CD14-positive monocyte (primary cell): ENCODE measurements at regions not wholly inside any gene's neighbourhood (a gene's known extent, or its start where the extent isn't known, plus 50 kb on each side); places are given as distances from the start of the nearest gene placed in this dataset.
A peak's percentile ranks its signal among the peaks of the same experiment; 100 is the strongest.

Experiments used
- DNase-seq, 3 donors: peaks; one replicate each; pipeline ENCODE4 v3.0.0-alpha.2; 2011 to 2022
- H2AFZ ChIP-seq: 2 replicates; pipeline ENCODE4 v1.6.0; 2012; ENCODE audit warnings: mild to moderate bottlenecking, low read depth, low read length, inconsistent platforms; ENCODE audit not compliant: insufficient read depth, poor library complexity, severe bottlenecking
- H3K27ac ChIP-seq, 2 donors: 1 replicate in 1 of 2; 2 replicates in 1 of 2; pipeline ENCODE4 v1.5.1; 2012 to 2013; ENCODE audit warnings: low read length in 2 of 2, control low read depth in 1 of 2, inconsistent platforms in 1 of 2, low read depth in 1 of 2, mild to moderate bottlenecking in 1 of 2
- H3K27me3 ChIP-seq, 2 donors: one replicate each; pipeline versions ENCODE4 v1.6.0 to v1.6.1; 2011 to 2013; ENCODE audit warnings: low read length in 2 of 2; ENCODE audit not compliant: control insufficient read depth in 2 of 2, insufficient read depth in 2 of 2
- H3K36me3 ChIP-seq, 2 donors: replicated peaks in 1 of 2; 1 replicate in 1 of 2; 2 replicates in 1 of 2; pipeline versions ENCODE4 v1.5.1 to v1.6.1; 2012 to 2013; ENCODE audit warnings: low read length in 2 of 2, control low read depth in 1 of 2, inconsistent platforms in 1 of 2, mild to moderate bottlenecking in 1 of 2; ENCODE audit not compliant: insufficient read depth in 2 of 2, control insufficient read depth in 1 of 2
- H3K4me1 ChIP-seq, 2 donors: 1 replicate in 1 of 2; 2 replicates in 1 of 2; pipeline versions ENCODE4 v1.5.1 to v1.6.1; 2012 to 2013; ENCODE audit warnings: low read length in 2 of 2, control low read depth in 1 of 2, inconsistent platforms in 1 of 2, mild to moderate bottlenecking in 1 of 2, moderate library complexity in 1 of 2; ENCODE audit not compliant: insufficient read depth in 2 of 2, control insufficient read depth in 1 of 2
- H3K4me2 ChIP-seq: replicated peaks from 2 replicates; pipeline ENCODE3; 2012; ENCODE audit warnings: low read length, moderate library complexity, mild to moderate bottlenecking; ENCODE audit not compliant: poor library complexity, severe bottlenecking; ENCODE audit errors: extremely low read depth
- H3K4me3 ChIP-seq, 3 experiments: fragments of 200-600 bp in 1 of 3; sonication (generic) in 1 of 3; replicated peaks in 1 of 3; 1 replicate in 2 of 3; 2 replicates in 1 of 3; pipeline ENCODE4 v1.5.1; 2011 to 2013; ENCODE audit warnings: low read length in 3 of 3, mild to moderate bottlenecking in 3 of 3, control low read depth in 2 of 3, low read depth in 2 of 3, inconsistent platforms in 1 of 3, moderate library complexity in 1 of 3
- H3K79me2 ChIP-seq: 2 replicates; pipeline ENCODE4 v1.6.0; 2012; ENCODE audit warnings: mild to moderate bottlenecking, control low read depth, inconsistent platforms, low read length, moderate library complexity; ENCODE audit not compliant: insufficient read depth
- H3K9ac ChIP-seq: 2 replicates; pipeline ENCODE4 v1.6.0; 2017; ENCODE audit warnings: low read length, mild to moderate bottlenecking; ENCODE audit not compliant: insufficient read depth, poor library complexity, severe bottlenecking
- H3K9me3 ChIP-seq, 2 donors: replicated peaks in 1 of 2; 1 replicate in 1 of 2; 2 replicates in 1 of 2; pipeline versions ENCODE4 v1.5.1 to v1.6.1; 2012 to 2013; ENCODE audit warnings: low read length in 2 of 2, control low read depth in 1 of 2; ENCODE audit not compliant: control insufficient read depth in 1 of 2, insufficient read depth in 1 of 2
- H4K20me1 ChIP-seq: 2 replicates; pipeline ENCODE4 v1.6.0; 2012; ENCODE audit warnings: mild to moderate bottlenecking, low read length, control low read depth, moderate library complexity; ENCODE audit not compliant: insufficient read depth
- H3K27ac Mint-ChIP-seq, 7 donors: one replicate each; pipeline ENCODE4 v1.8.0; 2020; ENCODE audit warnings: mild to moderate bottlenecking in 7 of 7, mixed read lengths in 7 of 7, moderate library complexity in 6 of 7, inconsistent platforms in 2 of 7
- H3K27me3 Mint-ChIP-seq, 3 donors: one replicate each; pipeline ENCODE4 v1.8.0; 2021 to 2022; ENCODE audit warnings: low read depth in 3 of 3, mild to moderate bottlenecking in 3 of 3, mixed read lengths in 3 of 3, moderate library complexity in 3 of 3, inconsistent platforms in 1 of 3
- H3K36me3 Mint-ChIP-seq, 2 donors: one replicate each; pipeline ENCODE4 v1.8.0; 2020; ENCODE audit warnings: mixed read lengths in 2 of 2, inconsistent platforms in 1 of 2, mild to moderate bottlenecking in 1 of 2
- H3K4me1 Mint-ChIP-seq: one replicate; pipeline ENCODE4 v1.8.0; 2020; ENCODE audit warnings: mild to moderate bottlenecking, mixed read lengths
- H3K4me3 Mint-ChIP-seq, 2 donors: one replicate each; pipeline ENCODE4 v1.8.0; 2020; ENCODE audit warnings: mild to moderate bottlenecking in 2 of 2, mixed read lengths in 2 of 2, moderate library complexity in 1 of 2
- H3K9me3 Mint-ChIP-seq, 7 donors: one replicate each; pipeline ENCODE4 v1.8.0; 2020 to 2022; ENCODE audit warnings: mixed read lengths in 7 of 7, mild to moderate bottlenecking in 6 of 7, moderate library complexity in 6 of 7, inconsistent platforms in 2 of 7
- WGBS: methylation state at CpG from one replicate; pipeline ENCODE4 v1.1.5; 2013; ENCODE audit warnings: missing lambda C conversion rate; ENCODE audit not compliant: insufficient coverage; 5-methylcytosine and 5-hydroxymethylcytosine counted together
- intact Hi-C, 2 donors: fragments of 100-400 bp; cut with micrococcal nuclease; formaldehyde crosslinking; loops; one replicate each; pipeline versions ENCODE4 v1.15.0 to v1.15.1; 2023
- TF ChIP-seq, protein P1 (sequence below): fragments of 200-600 bp; IDR thresholded peaks from one replicate; pipeline ENCODE4 v1.8.0; 2022; ENCODE audit warnings: antibody characterized with exemption, mild to moderate bottlenecking

DNA sequence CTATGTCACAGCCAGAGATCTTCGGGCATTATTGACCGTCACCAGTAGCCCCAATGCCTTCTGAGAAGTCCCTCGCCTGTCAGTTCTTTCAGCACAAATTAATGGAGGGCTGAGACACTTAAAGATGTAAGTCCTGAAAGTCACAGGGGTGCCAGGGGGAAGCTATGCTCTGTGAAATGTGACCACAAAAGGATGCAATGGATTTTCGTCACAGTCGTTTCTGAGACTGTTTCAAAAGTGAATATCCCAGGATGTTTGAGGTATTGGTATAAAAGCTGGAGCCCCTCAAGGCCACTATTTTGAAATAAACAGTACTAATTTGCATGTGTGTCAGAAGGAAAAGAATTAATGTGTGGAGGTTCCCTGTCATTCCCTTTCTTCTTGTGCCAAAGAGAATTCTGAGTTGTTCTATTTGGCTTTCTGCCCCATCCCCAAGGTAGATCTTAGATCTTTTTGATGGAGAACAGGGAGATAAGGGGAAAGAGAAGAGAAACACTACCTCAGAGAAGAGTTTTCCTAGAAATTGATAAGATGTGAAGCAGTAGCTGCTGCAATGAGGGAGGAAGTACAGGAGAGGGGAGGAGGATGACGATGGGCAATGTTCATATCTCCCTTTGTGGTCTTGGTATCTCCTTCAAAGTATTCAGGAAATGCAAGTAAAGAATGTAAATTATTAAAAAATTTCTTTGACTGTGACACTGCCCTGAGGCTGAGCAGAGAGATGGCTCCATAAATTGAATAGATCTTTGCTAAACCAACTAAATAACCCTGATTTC is 101.8 kb upstream of the NAP1L1 start:
- Histone ChIP-seq H3K27ac (no peak overlapping the region), H3K4me1 (no peaks in the 10 kb centered on the region), H2AFZ (no peak overlapping the region), H3K36me3 (no peaks in the 10 kb centered on the region), H3K4me2 (no peak overlapping the region), H3K27me3 (peaks cover 0 to 2% of the 10 kb centered on the region in 2 donors), H4K20me1 (no peaks in the 10 kb centered on the region), H3K9ac (no peak overlapping the region), H3K79me2 (no peaks in the 10 kb centered on the region), H3K4me3 (no peak overlapping the region), H3K9me3 (no peaks in the 10 kb centered on the region)
- H3K27me3 Mint-ChIP-seq: peaks cover 1 to 11% (median 5%) of the 10 kb centered on the region in 3 donors
- peak in 1 of 3 donors; percentile 10 for DNase-seq
- H3K27ac Mint-ChIP-seq: no peak overlapping the region
- H3K36me3 Mint-ChIP-seq: no peaks in the 10 kb centered on the region
- peaks cover 0 to 4% (median 0%) of the 10 kb centered on the region in 7 donors for H3K9me3 Mint-ChIP-seq
- WGBS: 34% methylated on average over 3 of the region's 6 CpGs
- no peak overlapping the region for H3K4me3 Mint-ChIP-seq
- H3K4me1 Mint-ChIP-seq: peaks cover 11% of the 10 kb centered on the region
- intact Hi-C loops: no loop called here
- TF ChIP-seq, protein P1, sequence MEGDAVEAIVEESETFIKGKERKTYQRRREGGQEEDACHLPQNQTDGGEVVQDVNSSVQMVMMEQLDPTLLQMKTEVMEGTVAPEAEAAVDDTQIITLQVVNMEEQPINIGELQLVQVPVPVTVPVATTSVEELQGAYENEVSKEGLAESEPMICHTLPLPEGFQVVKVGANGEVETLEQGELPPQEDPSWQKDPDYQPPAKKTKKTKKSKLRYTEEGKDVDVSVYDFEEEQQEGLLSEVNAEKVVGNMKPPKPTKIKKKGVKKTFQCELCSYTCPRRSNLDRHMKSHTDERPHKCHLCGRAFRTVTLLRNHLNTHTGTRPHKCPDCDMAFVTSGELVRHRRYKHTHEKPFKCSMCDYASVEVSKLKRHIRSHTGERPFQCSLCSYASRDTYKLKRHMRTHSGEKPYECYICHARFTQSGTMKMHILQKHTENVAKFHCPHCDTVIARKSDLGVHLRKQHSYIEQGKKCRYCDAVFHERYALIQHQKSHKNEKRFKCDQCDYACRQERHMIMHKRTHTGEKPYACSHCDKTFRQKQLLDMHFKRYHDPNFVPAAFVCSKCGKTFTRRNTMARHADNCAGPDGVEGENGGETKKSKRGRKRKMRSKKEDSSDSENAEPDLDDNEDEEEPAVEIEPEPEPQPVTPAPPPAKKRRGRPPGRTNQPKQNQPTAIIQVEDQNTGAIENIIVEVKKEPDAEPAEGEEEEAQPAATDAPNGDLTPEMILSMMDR: no peak

DNA sequence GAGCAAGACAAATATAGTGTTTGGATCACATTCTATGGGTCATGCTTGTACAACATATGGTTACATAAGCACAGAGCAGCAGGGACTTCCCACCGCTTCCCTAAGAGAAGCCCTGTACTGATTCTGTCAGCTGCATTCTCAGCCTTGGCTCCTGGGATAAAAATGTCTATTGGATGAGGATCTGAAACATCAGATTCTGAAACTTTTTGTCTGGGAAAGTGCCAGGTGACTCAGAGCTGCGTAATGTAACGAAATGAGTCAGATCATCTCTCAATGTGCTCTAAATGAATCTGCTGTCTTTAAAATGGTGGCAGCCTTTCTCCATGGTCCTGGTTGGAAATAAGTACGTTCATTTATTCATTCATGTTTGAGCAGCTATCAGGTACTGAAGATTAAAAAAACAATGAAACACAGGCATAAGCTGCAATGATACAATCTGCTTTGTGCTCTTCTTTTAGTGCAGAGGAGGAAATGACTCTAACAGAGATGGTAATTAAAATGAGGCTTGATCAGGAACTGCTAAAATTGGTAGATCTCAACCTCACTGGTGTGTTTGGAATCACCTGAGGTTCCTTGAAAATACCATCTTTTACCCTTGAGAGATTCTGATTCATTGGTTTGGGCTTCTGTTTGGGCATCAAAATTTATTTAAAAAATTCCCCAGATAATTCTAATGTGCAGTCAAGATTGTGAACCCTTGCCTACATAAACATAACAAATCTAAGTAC is 99.1 kb upstream of the NAP1L1 start:
- Histone ChIP-seq H3K27me3 (peaks cover 0 to 2% of the 10 kb centered on the region in 2 donors), H3K79me2 (no peaks in the 10 kb centered on the region), H4K20me1 (no peaks in the 10 kb centered on the region), H3K4me3 (no peak overlapping the region), H3K9me3 (no peaks in the 10 kb centered on the region), H3K27ac (no peak overlapping the region), H2AFZ (no peak overlapping the region), H3K4me2 (no peak overlapping the region), H3K4me1 (no peaks in the 10 kb centered on the region), H3K9ac (no peak overlapping the region), H3K36me3 (no peaks in the 10 kb centered on the region)
- Mint-ChIP-seq H3K36me3 (no peaks in the 10 kb centered on the region), H3K27me3 (peaks cover 1 to 16% (median 5%) of the 10 kb centered on the region in 3 donors), H3K27ac (no peak overlapping the region), H3K4me1 (peaks cover 11% of the 10 kb centered on the region), H3K9me3 (peaks cover 0 to 9% (median 3%) of the 10 kb centered on the region in 7 donors), H3K4me3 (no peak overlapping the region)
- 45% methylated on average over 3 of the region's 4 CpGs for WGBS
- TF ChIP-seq, protein P1: no peak
- DNase-seq: peak; percentile 69 to 92 (median 77)
- intact Hi-C loops: no loop called here
